Naive B cell (primary cell): ENCODE measurements at regions not wholly inside any gene's neighbourhood (a gene's known extent, or its start where the extent isn't known, plus 50 kb on each side); places are given as distances from the start of the nearest gene placed in this dataset.

Experiments used
- ATAC-seq, 2 donors: fragments of 150-1000 bp; cut with Tn5 transposase; 2 replicates each; pipeline ENCODE4 v1.10.0; 2021; ENCODE audit warnings: low read depth in 2 of 2, mild to moderate bottlenecking in 2 of 2, moderate library complexity in 2 of 2
- DNase-seq: peaks from one replicate; pipeline ENCODE4 v3.0.0; 2022
- H3K27ac Mint-ChIP-seq, 6 donors: one replicate each; pipeline ENCODE4 v1.8.0; 2020 to 2022; ENCODE audit warnings: mild to moderate bottlenecking in 6 of 6, mixed read lengths in 6 of 6, moderate library complexity in 5 of 6, inconsistent platforms in 2 of 6
- H3K27me3 Mint-ChIP-seq, 3 donors: one replicate each; pipeline ENCODE4 v1.8.0; 2021 to 2022; ENCODE audit warnings: mixed read lengths in 3 of 3, mild to moderate bottlenecking in 1 of 3
- H3K36me3 Mint-ChIP-seq, 2 donors: one replicate each; pipeline ENCODE4 v1.8.0; 2020 to 2022; ENCODE audit warnings: mixed read lengths in 2 of 2, inconsistent platforms in 1 of 2, mild to moderate bottlenecking in 1 of 2
- H3K4me1 Mint-ChIP-seq, 3 donors: one replicate each; pipeline ENCODE4 v1.8.0; 2020 to 2022; ENCODE audit warnings: mixed read lengths in 3 of 3, inconsistent platforms in 1 of 3, mild to moderate bottlenecking in 1 of 3, moderate library complexity in 1 of 3
- H3K4me3 Mint-ChIP-seq, 8 donors: one replicate each; pipeline ENCODE4 v1.8.0; 2020 to 2022; ENCODE audit warnings: mild to moderate bottlenecking in 8 of 8, mixed read lengths in 8 of 8, moderate library complexity in 8 of 8, inconsistent platforms in 2 of 8
- H3K9me3 Mint-ChIP-seq, 7 donors: one replicate each; pipeline ENCODE4 v1.8.0; 2020 to 2022; ENCODE audit warnings: mixed read lengths in 7 of 7, mild to moderate bottlenecking in 5 of 7, inconsistent platforms in 2 of 7, moderate library complexity in 1 of 7

DNA sequence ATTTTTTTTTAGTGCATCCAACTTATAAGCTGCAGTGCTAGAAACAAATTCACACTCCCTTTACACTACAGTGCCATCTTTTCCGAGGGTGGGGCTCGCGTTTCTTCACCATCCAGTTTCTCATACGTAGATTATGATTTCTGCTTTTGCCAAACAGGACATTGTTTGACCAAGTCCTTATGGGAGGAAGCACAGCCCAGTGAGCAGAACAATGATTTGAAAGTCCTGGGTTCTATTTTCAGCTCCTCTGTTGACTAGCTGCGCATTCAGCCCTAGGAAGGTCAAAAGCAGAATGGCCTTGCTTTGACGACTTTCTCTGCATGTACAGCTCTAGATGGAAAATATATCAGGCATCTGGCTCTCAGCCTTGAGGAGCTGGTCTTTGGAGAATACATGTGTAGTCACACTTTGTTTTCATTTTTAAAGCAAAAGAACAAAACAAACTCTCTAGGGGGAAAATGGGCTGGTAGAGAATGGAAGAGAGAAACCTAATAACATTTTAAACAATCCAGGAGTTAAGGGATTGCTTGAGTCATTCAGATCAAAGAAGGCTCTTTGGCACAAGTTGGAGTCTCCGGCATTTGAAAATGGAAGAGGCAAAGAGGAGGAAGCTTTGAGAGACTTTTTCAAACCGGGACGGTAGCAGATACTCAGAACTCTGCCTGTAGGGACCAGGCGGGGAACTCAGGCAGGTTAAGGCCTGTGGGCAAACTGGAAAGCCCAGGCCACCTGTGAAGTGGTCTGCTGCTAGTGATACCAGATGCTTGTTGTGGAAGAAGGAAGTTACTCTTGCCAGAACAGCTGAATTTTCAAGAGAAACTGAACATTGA is 257.3 kb upstream of the PLEKHG7 start:
- peak; percentile 65 to 66 for ATAC-seq
- Mint-ChIP-seq H3K4me1 (peaks cover 68 to 92% (median 85%) of the 10 kb centered on the region in 3 donors), H3K4me3 (peak overlapping the region; percentile 47 to 86 (median 74)), H3K27me3 (no peaks in the 10 kb centered on the region), H3K36me3 (peaks cover 3 to 30% of the 10 kb centered on the region in 2 donors), H3K9me3 (peaks cover 0 to 12% (median 5%) of the 10 kb centered on the region in 7 donors), H3K27ac (peak overlapping the region; percentile 99 to 100 (median 100))
- peak; percentile 89 for DNase-seq

DNA sequence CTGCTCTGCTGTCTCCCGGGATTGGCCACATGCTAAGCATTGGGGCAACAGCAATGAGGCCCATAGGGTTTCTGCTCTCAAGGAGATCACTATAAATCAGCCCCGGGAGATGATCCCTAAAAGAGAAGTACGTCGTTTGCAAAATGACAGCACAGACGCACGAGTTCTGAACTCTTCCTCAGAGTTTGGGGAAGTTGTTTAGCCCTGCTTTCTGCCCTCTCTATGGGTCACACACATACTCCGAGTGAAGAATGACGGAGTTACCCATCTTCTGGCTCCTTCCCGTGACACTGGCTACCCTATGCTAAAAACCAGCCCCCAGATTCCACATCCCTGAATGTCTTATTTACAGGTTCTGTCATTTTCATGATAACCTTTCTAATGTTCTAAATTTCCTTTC is 258.0 kb upstream of the PLEKHG7 start:
- DNase-seq (peak; percentile 87), ATAC-seq (peak; percentile 69 to 71)
- Mint-ChIP-seq H3K4me1 (peaks cover 72 to 93% (median 85%) of the 10 kb centered on the region in 3 donors), H3K4me3 (peak overlapping the region; percentile 24 to 86 (median 76)), H3K9me3 (peaks cover 0 to 10% (median 2%) of the 10 kb centered on the region in 7 donors), H3K27me3 (no peaks in the 10 kb centered on the region), H3K36me3 (peaks cover 4 to 29% of the 10 kb centered on the region in 2 donors), H3K27ac (peak overlapping the region; percentile 99 to 100 (median 100))

DNA sequence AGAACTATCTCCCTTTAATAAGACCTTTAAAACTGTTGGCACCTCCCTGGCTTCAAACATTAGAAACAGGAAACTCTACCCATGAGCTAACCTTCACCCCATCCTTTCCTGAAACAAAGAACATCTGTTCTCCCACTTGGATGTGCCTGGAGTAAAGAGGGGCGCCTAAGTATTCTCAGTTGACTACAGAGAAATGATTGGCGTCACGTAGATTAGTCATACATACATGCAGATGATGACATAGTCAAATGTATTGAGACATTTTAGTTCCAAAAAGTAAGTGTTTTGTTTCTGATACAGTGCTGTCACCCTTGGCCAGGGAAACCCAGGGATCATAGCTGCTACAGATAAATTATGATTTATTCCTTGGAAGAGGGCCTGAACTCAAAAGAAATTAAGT is 260.0 kb upstream of the PLEKHG7 start:
- DNase-seq (no peak), ATAC-seq (no peak)
- H3K9me3 Mint-ChIP-seq = peaks cover 0 to 8% (median 0%) of the 10 kb centered on the region in 7 donors
- H3K27ac Mint-ChIP-seq = peak overlapping the region; percentile 99 to 100 (median 100)
- H3K4me3 Mint-ChIP-seq = peak overlapping the region in 5 of 8 donors; percentile 6 to 87 (median 52)
- peaks cover 78 to 98% (median 97%) of the 10 kb centered on the region in 3 donors for H3K4me1 Mint-ChIP-seq
- no peaks in the 10 kb centered on the region for H3K27me3 Mint-ChIP-seq
- H3K36me3 Mint-ChIP-seq = peaks cover 7 to 18% of the 10 kb centered on the region in 2 donors

DNA sequence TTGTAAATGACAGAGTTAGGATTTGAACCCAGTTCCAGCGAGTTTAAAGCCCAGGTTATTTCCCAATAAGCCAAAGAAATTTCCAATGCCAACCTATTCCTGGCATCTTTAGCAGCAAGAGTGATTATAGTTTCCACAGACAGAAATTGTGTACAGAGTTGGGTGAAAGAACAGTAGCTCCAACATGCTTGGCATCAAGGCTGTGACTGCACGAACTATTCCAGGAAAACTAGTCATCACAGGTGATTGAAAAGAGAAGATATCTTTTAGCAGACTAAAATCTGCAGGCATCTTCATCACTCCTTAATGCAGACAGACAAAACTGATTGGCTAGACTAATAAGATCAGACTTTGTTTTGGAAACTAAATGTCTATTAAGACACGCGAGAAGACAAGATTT is 262.7 kb upstream of the PLEKHG7 start:
- peak overlapping the region; percentile 94 to 100 (median 98) for H3K27ac Mint-ChIP-seq
- H3K4me1 Mint-ChIP-seq = peaks cover 72 to 98% (median 97%) of the 10 kb centered on the region in 3 donors
- DNase-seq (no peak), ATAC-seq (no peak)
- peaks cover 0 to 12% (median 6%) of the 10 kb centered on the region in 7 donors for H3K9me3 Mint-ChIP-seq
- no peaks in the 10 kb centered on the region for H3K27me3 Mint-ChIP-seq
- peaks cover 7 to 11% of the 10 kb centered on the region in 2 donors for H3K36me3 Mint-ChIP-seq
- peak overlapping the region in 3 of 8 donors; percentile 44 to 69 (median 62) for H3K4me3 Mint-ChIP-seq

DNA sequence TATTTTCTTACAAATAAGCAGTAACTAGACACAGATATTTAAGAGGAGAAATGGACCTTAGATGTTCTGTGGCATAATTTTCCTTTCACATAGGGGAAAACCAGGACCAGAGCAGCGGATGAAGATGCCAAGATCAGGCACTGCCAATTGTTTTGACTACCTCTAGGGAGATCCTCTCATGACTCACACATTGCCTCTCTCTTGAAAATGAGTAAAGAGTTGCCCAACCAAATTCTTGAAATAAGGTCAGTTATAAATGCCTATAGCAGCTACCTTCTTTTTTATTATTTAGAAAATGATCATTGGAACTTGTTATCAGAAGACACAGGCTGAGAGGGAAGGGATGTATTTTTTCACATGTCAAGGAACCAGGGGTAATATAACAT is 263.4 kb upstream of the PLEKHG7 start:
- Mint-ChIP-seq H3K36me3 (peaks cover 7 to 18% of the 10 kb centered on the region in 2 donors), H3K27ac (peak overlapping the region; percentile 94 to 100 (median 98)), H3K4me3 (peak overlapping the region in 4 of 8 donors; percentile 62 to 78 (median 74)), H3K27me3 (no peaks in the 10 kb centered on the region), H3K4me1 (peaks cover 72 to 98% (median 97%) of the 10 kb centered on the region in 3 donors), H3K9me3 (peaks cover 0 to 19% (median 9%) of the 10 kb centered on the region in 7 donors)
- ATAC-seq = no peak
- no peak for DNase-seq

DNA sequence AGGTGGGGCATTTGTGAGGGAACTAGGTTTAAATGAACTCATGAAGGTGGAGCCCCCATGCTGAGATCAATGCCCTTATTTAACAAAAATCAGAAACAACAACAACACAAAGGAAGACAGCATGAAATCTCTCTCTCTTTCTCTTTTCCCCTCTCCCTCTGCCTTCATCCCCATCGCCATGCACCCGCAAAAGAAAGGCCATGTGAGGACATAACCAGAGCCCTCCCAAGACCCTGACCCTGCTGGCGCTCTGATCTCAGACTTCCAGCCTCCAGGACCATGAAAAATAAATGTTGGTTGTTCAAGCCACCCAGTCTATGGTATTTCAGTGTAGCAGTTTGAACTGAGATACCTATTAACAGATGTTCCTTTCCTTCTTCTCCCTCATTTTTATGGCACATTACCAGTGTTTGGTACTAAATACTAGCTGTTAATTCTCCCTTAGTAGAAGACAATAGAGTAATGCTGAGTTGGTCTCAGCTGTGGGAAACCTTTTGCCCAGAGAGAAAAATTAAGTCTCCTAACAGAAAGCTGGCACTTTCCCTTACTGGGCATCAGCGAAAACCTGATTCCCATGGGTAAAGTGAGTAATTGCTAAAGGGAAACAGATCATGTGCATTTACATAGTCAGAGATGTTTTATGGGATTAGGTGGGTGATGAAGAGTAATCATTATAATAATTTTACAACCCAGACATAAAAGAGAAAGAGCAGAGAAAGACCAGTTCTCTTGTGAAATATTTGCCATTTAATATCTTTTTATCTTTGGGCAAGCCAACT is 264.0 kb upstream of the PLEKHG7 start:
- ATAC-seq (no peak), DNase-seq (no peak)
- Mint-ChIP-seq H3K9me3 (peaks cover 4 to 21% (median 12%) of the 10 kb centered on the region in 7 donors), H3K4me1 (peaks cover 74 to 98% (median 97%) of the 10 kb centered on the region in 3 donors), H3K27ac (peak overlapping the region; percentile 94 to 100 (median 98)), H3K4me3 (peak overlapping the region in 7 of 8 donors; percentile 16 to 78 (median 62)), H3K27me3 (no peaks in the 10 kb centered on the region), H3K36me3 (peaks cover 7 to 23% of the 10 kb centered on the region in 2 donors)

DNA sequence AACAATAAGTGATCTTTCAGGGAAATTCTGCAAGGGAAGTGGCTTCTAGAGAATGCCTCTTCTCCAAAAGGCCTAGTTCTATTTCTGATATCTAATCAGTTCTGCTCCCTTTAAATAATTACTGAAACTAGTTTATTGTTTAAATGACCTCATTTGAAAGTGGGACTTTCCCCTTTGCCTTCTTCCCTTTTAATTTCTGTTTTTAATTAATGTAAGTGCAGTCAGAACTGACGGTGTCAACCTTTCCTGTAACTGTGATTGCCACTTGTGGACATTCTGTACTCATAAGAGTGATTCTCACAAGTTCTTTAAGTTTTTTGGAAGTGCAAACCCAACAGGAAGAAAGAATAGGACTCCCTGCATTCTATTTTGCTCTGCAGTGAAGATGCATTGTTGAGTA is 265.3 kb upstream of the PLEKHG7 start:
- H3K4me1 Mint-ChIP-seq = peaks cover 76 to 97% (median 97%) of the 10 kb centered on the region in 3 donors
- DNase-seq (peak; percentile 67), ATAC-seq (peak; percentile 85 to 86)
- H3K4me3 Mint-ChIP-seq = peak overlapping the region; percentile 44 to 87 (median 68)
- H3K36me3 Mint-ChIP-seq = peaks cover 7 to 23% of the 10 kb centered on the region in 2 donors
- H3K9me3 Mint-ChIP-seq = peaks cover 4 to 29% (median 16%) of the 10 kb centered on the region in 7 donors
- peak overlapping the region; percentile 94 to 100 (median 98) for H3K27ac Mint-ChIP-seq
- no peaks in the 10 kb centered on the region for H3K27me3 Mint-ChIP-seq

DNA sequence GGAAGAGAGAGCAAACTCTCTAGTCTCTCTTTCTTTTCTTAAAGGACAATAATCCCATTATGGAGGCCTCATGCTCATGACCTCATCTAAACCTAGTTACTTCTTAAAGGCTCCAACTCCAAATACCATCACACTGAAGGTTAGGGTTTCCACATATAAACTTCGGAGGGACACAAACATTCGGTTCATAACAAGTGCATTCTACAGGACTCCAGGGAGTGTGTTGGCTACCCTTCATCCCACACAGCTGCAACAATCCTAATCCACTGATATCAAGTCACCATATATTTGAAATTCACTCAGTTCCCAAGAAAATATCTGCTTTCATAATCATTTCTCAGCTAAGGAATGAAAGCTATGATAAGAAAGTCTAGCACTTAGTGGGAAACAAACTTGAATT is 265.9 kb upstream of the PLEKHG7 start:
- Mint-ChIP-seq H3K4me1 (peaks cover 78 to 98% (median 97%) of the 10 kb centered on the region in 3 donors), H3K27ac (peak overlapping the region; percentile 75 to 100 (median 98))
- ATAC-seq = no peak

DNA sequence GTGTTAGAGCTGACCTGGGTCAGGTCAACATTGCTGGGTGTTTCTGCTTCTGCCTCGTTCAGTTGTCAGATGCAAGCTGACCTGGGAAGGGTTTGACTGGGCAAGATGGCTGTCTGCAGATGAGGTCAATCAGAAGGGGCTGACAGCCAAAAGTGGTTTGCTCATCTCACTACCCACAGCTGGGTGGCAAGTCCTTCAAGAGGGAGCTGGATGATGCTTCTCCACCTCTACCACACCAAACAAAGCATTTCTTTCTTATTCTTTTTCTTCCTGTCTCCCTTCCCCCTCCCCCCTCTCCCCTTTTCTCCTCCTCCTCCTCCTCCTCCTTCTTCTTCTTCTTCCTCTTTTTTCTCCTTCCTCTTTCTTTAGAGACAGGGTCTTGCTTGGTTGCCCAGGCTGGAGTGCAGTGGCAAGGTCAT is 268.2 kb upstream of the PLEKHG7 start:
- ATAC-seq = peak in 1 of 2 donors; percentile 12
- Mint-ChIP-seq H3K27ac (peak overlapping the region; percentile 87 to 100 (median 96)), H3K9me3 (peaks cover 4 to 30% (median 16%) of the 10 kb centered on the region in 7 donors), H3K36me3 (peaks cover 1 to 13% of the 10 kb centered on the region in 2 donors), H3K4me1 (peaks cover 67 to 92% (median 87%) of the 10 kb centered on the region in 3 donors), H3K27me3 (no peaks in the 10 kb centered on the region), H3K4me3 (peak overlapping the region in 6 of 8 donors; percentile 29 to 85 (median 58))
- DNase-seq = peak; percentile 42

More for the DNA sequence above, 265.9 kb upstream of the PLEKHG7 start:
- Mint-ChIP-seq H3K9me3 (peaks cover 4 to 30% (median 16%) of the 10 kb centered on the region in 7 donors), H3K27me3 (no peaks in the 10 kb centered on the region), H3K36me3 (peaks cover 7 to 23% of the 10 kb centered on the region in 2 donors), H3K4me3 (peak overlapping the region in 4 of 8 donors; percentile 6 to 78 (median 44))
- no peak for DNase-seq

DNA sequence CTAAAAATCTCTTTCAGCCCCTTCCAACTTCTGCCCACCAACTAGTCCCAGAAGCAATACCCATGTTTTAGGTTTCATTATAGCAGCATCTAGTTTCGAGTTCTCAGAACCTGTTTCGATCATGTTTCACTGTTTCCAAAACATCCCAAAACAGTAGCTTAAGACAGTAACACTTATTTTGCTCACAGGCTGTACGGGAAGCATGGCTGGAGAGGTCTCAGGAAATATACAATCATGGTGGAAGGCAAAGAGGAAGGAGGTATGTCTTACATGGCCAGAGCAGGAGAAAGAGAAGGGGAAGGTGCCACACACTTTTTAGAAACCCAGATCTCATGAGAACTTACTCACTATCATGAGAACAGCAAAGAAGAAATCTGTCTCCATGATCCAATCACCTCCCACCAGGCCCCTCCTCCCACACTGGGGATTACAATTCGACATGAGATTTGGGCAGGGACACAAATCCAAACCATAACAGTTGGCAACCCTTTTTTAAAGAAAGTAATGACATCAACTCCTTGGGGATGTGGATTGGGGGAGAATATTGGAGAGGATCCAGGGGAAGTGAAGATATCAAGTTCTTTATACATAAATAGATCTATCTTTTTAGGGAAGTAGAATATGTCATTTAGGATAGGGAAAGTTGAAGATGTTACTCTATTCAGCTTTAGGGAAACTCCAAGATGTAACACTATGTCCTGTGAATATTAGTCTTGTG is 269.9 kb upstream of the PLEKHG7 start:
- DNase-seq = peak; percentile 14
- Mint-ChIP-seq H3K27me3 (no peaks in the 10 kb centered on the region), H3K4me1 (peaks cover 63 to 87% (median 83%) of the 10 kb centered on the region in 3 donors), H3K4me3 (peak overlapping the region in 6 of 8 donors; percentile 12 to 62 (median 26)), H3K36me3 (peaks cover 0 to 13% of the 10 kb centered on the region in 2 donors), H3K9me3 (peaks cover 4 to 37% (median 16%) of the 10 kb centered on the region in 7 donors), H3K27ac (peak overlapping the region; percentile 95 to 100 (median 96))
- ATAC-seq = peak in 1 of 2 donors; percentile 8

DNA sequence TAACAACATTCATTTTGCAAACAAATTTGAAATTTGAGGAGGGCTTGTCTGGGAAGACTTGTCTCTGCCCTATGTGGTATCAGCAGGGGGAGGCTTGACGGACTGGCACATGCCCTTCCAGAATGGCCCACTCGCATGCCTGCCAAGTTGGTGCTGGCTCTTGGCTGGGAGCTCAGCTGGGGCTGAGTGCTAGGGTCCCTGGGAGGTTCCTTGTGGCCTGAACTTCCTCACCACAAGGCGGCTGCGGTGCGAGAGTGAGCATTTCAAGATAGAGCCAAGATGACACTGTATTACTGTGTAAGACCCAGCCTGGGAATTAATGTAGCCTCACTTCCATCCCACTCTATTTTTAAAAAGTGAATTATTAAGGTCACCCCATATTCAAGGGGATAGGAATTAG is 271.6 kb upstream of the PLEKHG7 start:
- H3K4me1 Mint-ChIP-seq = peaks cover 60 to 79% (median 77%) of the 10 kb centered on the region in 3 donors
- H3K27me3 Mint-ChIP-seq = no peaks in the 10 kb centered on the region
- H3K4me3 Mint-ChIP-seq = peak overlapping the region in 4 of 8 donors; percentile 38 to 82 (median 64)
- DNase-seq (peak; percentile 34), ATAC-seq (peak; percentile 74 to 79)
- H3K27ac Mint-ChIP-seq = peak overlapping the region; percentile 45 to 100 (median 85)
- H3K9me3 Mint-ChIP-seq = peaks cover 4 to 45% (median 16%) of the 10 kb centered on the region in 7 donors
- peaks cover 0 to 13% of the 10 kb centered on the region in 2 donors for H3K36me3 Mint-ChIP-seq

DNA sequence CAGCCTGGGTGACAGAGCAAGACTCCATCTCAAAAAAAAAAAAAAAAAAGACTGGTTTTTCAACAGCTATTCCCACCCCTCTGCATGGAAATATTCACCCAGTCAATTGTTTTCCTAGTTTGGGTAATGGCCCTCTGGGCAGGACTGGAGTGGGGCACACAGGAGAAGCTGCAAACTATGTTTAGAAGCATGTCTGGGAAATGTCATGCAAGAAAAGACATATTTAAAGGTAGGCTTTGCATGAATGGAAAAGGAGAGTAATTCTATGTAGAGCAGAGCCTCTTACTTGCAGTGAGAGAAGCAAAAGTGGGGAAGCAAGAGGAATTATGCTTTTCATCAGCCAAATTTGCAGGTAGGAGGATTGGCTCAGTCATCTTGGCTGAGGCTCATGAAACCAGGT is 276.5 kb upstream of the PLEKHG7 start:
- DNase-seq (no peak), ATAC-seq (no peak)
- Mint-ChIP-seq H3K36me3 (no peaks in the 10 kb centered on the region), H3K4me3 (no peak overlapping the region), H3K27ac (peak overlapping the region in 5 of 6 donors; percentile 3 to 92 (median 48)), H3K9me3 (peaks cover 0 to 21% (median 0%) of the 10 kb centered on the region in 7 donors), H3K27me3 (no peaks in the 10 kb centered on the region), H3K4me1 (peaks cover 32 to 61% (median 57%) of the 10 kb centered on the region in 3 donors)
